ENCODE measurements at regions not wholly inside any gene's neighbourhood (a gene's known extent, or its start where the extent isn't known, plus 50 kb on each side); places are given as distances from the start of the nearest gene placed in this dataset.

DNA sequence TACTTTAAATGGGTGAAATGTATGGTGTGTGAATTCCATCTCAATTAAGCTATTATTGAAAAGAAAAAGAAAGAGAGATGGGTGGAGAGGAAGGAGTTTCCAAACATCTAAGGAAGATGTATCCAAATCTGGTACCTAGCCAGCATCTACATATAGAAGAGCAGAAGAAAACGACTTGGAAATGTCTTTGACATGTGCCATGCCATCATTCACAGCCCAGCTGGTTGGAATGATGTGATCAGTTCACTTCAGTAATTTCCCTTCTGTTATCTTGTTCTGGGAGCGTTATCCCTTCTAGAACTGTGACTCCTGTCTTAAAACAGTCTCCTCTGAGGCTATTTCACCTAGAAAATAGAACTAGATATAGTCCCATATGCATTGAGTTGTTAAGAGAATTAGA, 312.8 kb upstream of the GYPC start (continued):
- TF ChIP-seq, protein P1, sequence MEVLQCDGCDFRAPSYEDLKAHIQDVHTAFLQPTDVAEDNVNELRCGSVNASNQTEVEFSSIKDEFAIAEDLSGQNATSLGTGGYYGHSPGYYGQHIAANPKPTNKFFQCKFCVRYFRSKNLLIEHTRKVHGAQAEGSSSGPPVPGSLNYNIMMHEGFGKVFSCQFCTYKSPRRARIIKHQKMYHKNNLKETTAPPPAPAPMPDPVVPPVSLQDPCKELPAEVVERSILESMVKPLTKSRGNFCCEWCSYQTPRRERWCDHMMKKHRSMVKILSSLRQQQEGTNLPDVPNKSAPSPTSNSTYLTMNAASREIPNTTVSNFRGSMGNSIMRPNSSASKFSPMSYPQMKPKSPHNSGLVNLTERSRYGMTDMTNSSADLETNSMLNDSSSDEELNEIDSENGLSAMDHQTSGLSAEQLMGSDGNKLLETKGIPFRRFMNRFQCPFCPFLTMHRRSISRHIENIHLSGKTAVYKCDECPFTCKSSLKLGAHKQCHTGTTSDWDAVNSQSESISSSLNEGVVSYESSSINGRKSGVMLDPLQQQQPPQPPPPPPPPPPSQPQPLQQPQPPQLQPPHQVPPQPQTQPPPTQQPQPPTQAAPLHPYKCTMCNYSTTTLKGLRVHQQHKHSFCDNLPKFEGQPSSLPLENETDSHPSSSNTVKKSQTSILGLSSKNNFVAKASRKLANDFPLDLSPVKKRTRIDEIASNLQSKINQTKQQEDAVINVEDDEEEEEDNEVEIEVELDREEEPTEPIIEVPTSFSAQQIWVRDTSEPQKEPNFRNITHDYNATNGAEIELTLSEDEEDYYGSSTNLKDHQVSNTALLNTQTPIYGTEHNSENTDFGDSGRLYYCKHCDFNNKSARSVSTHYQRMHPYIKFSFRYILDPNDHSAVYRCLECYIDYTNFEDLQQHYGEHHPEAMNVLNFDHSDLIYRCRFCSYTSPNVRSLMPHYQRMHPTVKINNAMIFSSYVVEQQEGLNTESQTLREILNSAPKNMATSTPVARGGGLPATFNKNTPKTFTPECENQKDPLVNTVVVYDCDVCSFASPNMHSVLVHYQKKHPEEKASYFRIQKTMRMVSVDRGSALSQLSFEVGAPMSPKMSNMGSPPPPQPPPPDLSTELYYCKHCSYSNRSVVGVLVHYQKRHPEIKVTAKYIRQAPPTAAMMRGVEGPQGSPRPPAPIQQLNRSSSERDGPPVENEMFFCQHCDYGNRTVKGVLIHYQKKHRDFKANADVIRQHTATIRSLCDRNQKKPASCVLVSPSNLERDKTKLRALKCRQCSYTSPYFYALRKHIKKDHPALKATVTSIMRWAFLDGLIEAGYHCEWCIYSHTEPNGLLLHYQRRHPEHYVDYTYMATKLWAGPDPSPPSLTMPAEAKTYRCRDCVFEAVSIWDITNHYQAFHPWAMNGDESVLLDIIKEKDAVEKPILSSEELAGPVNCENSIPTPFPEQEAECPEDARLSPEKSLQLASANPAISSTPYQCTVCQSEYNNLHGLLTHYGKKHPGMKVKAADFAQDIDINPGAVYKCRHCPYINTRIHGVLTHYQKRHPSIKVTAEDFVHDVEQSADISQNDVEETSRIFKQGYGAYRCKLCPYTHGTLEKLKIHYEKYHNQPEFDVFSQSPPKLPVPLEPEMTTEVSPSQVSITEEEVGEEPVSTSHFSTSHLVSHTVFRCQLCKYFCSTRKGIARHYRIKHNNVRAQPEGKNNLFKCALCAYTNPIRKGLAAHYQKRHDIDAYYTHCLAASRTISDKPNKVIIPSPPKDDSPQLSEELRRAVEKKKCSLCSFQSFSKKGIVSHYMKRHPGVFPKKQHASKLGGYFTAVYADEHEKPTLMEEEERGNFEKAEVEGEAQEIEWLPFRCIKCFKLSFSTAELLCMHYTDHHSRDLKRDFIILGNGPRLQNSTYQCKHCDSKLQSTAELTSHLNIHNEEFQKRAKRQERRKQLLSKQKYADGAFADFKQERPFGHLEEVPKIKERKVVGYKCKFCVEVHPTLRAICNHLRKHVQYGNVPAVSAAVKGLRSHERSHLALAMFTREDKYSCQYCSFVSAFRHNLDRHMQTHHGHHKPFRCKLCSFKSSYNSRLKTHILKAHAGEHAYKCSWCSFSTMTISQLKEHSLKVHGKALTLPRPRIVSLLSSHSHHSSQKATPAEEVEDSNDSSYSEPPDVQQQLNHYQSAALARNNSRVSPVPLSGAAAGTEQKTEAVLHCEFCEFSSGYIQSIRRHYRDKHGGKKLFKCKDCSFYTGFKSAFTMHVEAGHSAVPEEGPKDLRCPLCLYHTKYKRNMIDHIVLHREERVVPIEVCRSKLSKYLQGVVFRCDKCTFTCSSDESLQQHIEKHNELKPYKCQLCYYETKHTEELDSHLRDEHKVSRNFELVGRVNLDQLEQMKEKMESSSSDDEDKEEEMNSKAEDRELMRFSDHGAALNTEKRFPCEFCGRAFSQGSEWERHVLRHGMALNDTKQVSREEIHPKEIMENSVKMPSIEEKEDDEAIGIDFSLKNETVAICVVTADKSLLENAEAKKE (CRISPR knock-in tag; IDR thresholded peaks at IDR 0.05), result no peak
- TF ChIP-seq, protein P2, sequence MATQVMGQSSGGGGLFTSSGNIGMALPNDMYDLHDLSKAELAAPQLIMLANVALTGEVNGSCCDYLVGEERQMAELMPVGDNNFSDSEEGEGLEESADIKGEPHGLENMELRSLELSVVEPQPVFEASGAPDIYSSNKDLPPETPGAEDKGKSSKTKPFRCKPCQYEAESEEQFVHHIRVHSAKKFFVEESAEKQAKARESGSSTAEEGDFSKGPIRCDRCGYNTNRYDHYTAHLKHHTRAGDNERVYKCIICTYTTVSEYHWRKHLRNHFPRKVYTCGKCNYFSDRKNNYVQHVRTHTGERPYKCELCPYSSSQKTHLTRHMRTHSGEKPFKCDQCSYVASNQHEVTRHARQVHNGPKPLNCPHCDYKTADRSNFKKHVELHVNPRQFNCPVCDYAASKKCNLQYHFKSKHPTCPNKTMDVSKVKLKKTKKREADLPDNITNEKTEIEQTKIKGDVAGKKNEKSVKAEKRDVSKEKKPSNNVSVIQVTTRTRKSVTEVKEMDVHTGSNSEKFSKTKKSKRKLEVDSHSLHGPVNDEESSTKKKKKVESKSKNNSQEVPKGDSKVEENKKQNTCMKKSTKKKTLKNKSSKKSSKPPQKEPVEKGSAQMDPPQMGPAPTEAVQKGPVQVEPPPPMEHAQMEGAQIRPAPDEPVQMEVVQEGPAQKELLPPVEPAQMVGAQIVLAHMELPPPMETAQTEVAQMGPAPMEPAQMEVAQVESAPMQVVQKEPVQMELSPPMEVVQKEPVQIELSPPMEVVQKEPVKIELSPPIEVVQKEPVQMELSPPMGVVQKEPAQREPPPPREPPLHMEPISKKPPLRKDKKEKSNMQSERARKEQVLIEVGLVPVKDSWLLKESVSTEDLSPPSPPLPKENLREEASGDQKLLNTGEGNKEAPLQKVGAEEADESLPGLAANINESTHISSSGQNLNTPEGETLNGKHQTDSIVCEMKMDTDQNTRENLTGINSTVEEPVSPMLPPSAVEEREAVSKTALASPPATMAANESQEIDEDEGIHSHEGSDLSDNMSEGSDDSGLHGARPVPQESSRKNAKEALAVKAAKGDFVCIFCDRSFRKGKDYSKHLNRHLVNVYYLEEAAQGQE (IDR thresholded peaks at IDR 0.05; ENCODE audit: unreplicated experiment), result no peak

DNA sequence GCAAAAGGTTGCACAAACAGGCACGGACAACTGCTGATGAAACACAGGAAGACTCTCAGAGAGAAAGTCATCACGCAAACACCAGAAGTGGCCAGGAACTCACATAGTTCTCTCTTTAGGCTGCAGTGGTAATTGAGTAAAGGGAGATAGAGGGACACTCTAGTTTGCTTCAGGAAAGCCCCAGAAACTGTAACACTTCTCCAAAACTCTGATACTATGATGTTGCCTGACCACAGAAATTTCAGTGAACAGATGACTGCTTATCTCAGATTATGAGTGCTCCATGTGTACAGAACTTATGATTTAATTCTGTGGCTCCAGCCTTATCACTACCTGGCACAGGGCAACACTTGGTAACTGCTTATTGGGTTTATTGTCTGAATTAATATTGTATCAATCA, 311.5 kb upstream of the GYPC start:
- Mint-ChIP-seq H3K4me3 (no peak overlapping the region), H3K27me3 (ENCODE audit: insufficient read depth, low read depth, poor library complexity) (peaks cover 2% of the 10 kb centered on the region), H3K9me3 (0 out of 3 replicates have a peak, but pooled peaks cover 2% of the 10 kb centered on the region), H3K36me3 (ENCODE audit: low read depth) (no peaks in the 10 kb centered on the region), H3K4me1 (no peaks in the 10 kb centered on the region), H3K27ac (no peak overlapping the region)
- no peak overlapping the region for H3K27ac ChIP-seq (ENCODE audit: low read depth)
- H3F3A ChIP-seq (replicated peaks; ENCODE audit: low read depth), result no peaks in the 10 kb centered on the region
- H2AFZ ChIP-seq, result no peak overlapping the region
- DNase-seq (ENCODE audit: low spot score) (no peak), ATAC-seq (no peak)
- H3K79me2 ChIP-seq (replicated peaks; ENCODE audit: insufficient read depth), result no peaks in the 10 kb centered on the region
- H4K20me1 ChIP-seq (replicated peaks; ENCODE audit: insufficient read depth), result no peaks in the 10 kb centered on the region
- H3K27me3 ChIP-seq (ENCODE audit: insufficient read depth), result no peaks in the 10 kb centered on the region
- no peaks in the 10 kb centered on the region for H3K9me2 ChIP-seq (ENCODE audit: insufficient read depth)
- no peak overlapping the region for H3K4me3 ChIP-seq
- no peaks in the 10 kb centered on the region for H3K4me1 ChIP-seq (ENCODE audit: insufficient read depth)
- H3K36me3 ChIP-seq (ENCODE audit: insufficient read depth), result no peaks in the 10 kb centered on the region
- no peak overlapping the region for H3K4me2 ChIP-seq
- TF ChIP-seq, protein P2 (IDR thresholded peaks at IDR 0.05; ENCODE audit: unreplicated experiment), result no peak
- TF ChIP-seq NANOG (IDR thresholded peaks at IDR 0.05; ENCODE audit: borderline replicate concordance) (no peak), EZH2 (IDR thresholded peaks at IDR 0.05; ENCODE audit: low read depth, unreplicated experiment) (no peak), ZNF114 (CRISPR knock-in tag; IDR thresholded peaks at IDR 0.05) (no peak), STAT1 (IDR thresholded peaks at IDR 0.05; ENCODE audit: unreplicated experiment) (no peak), EZH2phosphoT487 (IDR thresholded peaks at IDR 0.05; ENCODE audit: unreplicated experiment) (no peak)
- TF ChIP-seq, protein P3, sequence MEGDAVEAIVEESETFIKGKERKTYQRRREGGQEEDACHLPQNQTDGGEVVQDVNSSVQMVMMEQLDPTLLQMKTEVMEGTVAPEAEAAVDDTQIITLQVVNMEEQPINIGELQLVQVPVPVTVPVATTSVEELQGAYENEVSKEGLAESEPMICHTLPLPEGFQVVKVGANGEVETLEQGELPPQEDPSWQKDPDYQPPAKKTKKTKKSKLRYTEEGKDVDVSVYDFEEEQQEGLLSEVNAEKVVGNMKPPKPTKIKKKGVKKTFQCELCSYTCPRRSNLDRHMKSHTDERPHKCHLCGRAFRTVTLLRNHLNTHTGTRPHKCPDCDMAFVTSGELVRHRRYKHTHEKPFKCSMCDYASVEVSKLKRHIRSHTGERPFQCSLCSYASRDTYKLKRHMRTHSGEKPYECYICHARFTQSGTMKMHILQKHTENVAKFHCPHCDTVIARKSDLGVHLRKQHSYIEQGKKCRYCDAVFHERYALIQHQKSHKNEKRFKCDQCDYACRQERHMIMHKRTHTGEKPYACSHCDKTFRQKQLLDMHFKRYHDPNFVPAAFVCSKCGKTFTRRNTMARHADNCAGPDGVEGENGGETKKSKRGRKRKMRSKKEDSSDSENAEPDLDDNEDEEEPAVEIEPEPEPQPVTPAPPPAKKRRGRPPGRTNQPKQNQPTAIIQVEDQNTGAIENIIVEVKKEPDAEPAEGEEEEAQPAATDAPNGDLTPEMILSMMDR (conservative IDR thresholded peaks at IDR 0.05; ENCODE audit: low read depth in 2 of 2), result no peak
- TF ChIP-seq, protein P4, sequence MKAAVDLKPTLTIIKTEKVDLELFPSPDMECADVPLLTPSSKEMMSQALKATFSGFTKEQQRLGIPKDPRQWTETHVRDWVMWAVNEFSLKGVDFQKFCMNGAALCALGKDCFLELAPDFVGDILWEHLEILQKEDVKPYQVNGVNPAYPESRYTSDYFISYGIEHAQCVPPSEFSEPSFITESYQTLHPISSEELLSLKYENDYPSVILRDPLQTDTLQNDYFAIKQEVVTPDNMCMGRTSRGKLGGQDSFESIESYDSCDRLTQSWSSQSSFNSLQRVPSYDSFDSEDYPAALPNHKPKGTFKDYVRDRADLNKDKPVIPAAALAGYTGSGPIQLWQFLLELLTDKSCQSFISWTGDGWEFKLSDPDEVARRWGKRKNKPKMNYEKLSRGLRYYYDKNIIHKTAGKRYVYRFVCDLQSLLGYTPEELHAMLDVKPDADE (IDR thresholded peaks at IDR 0.05), result no peak
